Breast epithelium (tissue), 3 donors: ENCODE measurements at regions not wholly inside any gene's neighbourhood (a gene's known extent, or its start where the extent isn't known, plus 50 kb on each side); places are given as distances from the start of the nearest gene placed in this dataset.

Experiments
- CTCF ChIP-seq, 3 donors: fragments of 450-650 bp; IDR thresholded peaks; one replicate each; pipeline ENCODE4 v1.5.1; 2016 to 2017; ENCODE audit warnings: antibody characterized with exemption in 3 of 3, mild to moderate bottlenecking in 3 of 3, moderate library complexity in 3 of 3
- POLR2A ChIP-seq: fragments of 450-650 bp; IDR thresholded peaks from one replicate; pipeline ENCODE4 v1.6.1; 2016; ENCODE audit warnings: antibody characterized with exemption, mild to moderate bottlenecking, moderate library complexity
- POLR2AphosphoS5 ChIP-seq, 3 donors: sonication (generic); formaldehyde crosslinking; IDR thresholded peaks; one replicate each; pipeline ENCODE4 v1.6.1; 2017; ENCODE audit warnings: antibody characterized with exemption in 3 of 3

DNA sequence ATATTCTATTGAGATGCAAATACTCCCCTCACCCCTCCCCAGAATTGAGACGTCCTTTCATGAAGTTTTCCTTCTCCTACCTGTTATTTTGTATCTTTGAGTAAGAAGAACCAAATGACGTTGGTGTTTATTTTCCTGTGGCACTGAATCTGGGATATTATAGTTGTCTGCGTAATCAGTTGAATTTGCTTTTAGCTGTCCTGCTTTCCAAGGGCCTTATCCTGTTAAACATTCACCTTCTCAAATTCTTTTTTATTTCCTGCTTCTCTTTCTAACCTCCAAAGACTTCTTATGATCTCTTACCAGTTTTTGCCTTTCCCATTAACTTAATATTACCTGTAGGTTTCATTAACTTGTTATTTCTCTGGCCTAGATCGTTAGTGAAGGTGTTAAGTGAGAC, 1254.9 kb upstream of the WWC1 start:
- TF ChIP-seq CTCF (IDR thresholded peaks at IDR 0.05) (no peak), POLR2AphosphoS5 (IDR thresholded peaks at IDR 0.05) (no peak), POLR2A (no peak)
